ENCODE measurements at regions not wholly inside any gene's neighbourhood (a gene's known extent, or its start where the extent isn't known, plus 50 kb on each side); places are given as distances from the start of the nearest gene placed in this dataset.

DNA sequence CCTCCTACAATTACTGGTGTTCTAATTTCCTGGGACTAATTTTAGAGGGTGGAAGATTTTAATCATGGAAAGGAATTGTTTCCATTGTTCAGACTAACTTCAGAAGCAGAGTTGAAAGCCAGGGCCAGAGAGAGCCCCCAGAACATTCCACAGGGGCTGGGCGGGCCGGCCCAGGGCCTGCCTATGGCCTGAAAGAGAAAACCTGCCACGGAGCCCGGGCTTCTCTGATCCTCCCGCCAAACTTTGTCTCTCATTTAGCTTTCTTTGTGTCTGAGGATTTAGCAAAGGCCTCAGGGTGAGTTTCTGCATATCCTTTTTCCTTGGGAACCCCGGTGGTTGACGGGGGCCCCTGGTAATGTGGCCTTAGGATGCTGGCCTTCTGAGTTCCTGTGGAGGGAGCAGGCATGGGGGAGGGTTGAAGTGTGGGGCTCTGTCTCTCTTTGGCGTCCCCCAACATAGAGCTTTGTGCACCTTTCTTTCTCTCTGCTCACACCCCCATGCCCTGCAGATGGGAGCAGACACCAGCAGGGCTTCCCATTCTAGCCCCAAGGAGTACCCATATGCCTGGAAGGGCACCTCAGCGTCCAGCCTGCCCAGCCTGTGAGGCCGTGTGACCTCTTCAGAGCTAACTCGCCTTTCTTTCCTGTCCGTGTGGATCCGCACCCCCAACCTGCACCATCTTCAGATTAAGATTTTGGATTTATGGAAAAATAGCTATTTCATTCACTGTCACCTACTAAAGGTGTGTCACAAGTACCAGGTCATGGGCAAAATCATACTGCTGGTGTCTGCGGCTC lies 539.5 kb downstream of the FGF9 start:
- Histone ChIP-seq H3K9ac (ENCODE audit: low read depth, low read length) (no peak overlapping the region), H4K20me1 (ENCODE audit: insufficient read depth, low read length) (no peaks in the 10 kb centered on the region), H2AK5ac (ENCODE audit: low read depth, low read length) (no peak overlapping the region), H3K36me3 (ENCODE audit: control insufficient read depth, insufficient read depth, low read length) (no peaks in the 10 kb centered on the region), H3K9me1 (ENCODE audit: insufficient read depth, low read length) (no peaks in the 10 kb centered on the region), H2AK9ac (replicated peaks; ENCODE audit: low read depth, low read length, poor library complexity) (no peak overlapping the region), H3K9me3 (ENCODE audit: control insufficient read depth, insufficient read depth, low read length) (peaks cover 2% of the 10 kb centered on the region), H3K27me3 (ENCODE audit: control insufficient read depth, insufficient read depth, low read length) (no peaks in the 10 kb centered on the region; the same call in 1 of the 2 replicates), H2AFZ (replicated peaks; ENCODE audit: low read length, poor library complexity) (no peak overlapping the region), H3K4me2 (ENCODE audit: low read depth, low read length) (no peak overlapping the region), H3K4ac (ENCODE audit: low read depth, low read length) (no peak overlapping the region), H4K5ac (ENCODE audit: low read depth, low read length) (no peak overlapping the region), H2BK120ac (ENCODE audit: low read depth, low read length) (no peak overlapping the region), H3K27ac (ENCODE audit: insufficient read depth, low read length) (no peak overlapping the region), H4K91ac (ENCODE audit: insufficient read depth, low read depth, low read length) (no peak overlapping the region), H3K56ac (ENCODE audit: extremely low read depth, insufficient read depth, low read length) (no peak overlapping the region), H3K18ac (ENCODE audit: low read depth, low read length) (no peak overlapping the region), H3K23ac (ENCODE audit: low read depth, low read length) (no peak overlapping the region), H4K8ac (ENCODE audit: low read depth in 2 of 2, low read length in 2 of 2) (no peak overlapping the region), H3K4me1 (ENCODE audit: control insufficient read depth, insufficient read depth, low read length) (no peaks in the 10 kb centered on the region), H2BK5ac (ENCODE audit: low read depth, low read length, poor library complexity, severe bottlenecking) (no peak overlapping the region), H3K79me1 (ENCODE audit: low read depth in 1 of 2, low read length in 2 of 2) (no peaks in the 10 kb centered on the region), H2BK20ac (ENCODE audit: low read depth, low read length) (no peak overlapping the region), H3K14ac (replicated peaks; ENCODE audit: low read depth, low read length) (no peak overlapping the region), H3K4me3 (ENCODE audit: insufficient read depth, low read depth, low read length) (no peak overlapping the region), H2BK15ac (ENCODE audit: low read depth, low read length) (no peak overlapping the region)
- WGBS, 2 experiments (ENCODE audit: extremely low coverage in 2 of 2, insufficient read length in 1 of 2) = no CpG with 5 or more reads among the region's 14 CpGs
- ATAC-seq (ENCODE audit: low read depth) (no peak), DNase-seq (no peak)
- TF ChIP-seq, protein P1, sequence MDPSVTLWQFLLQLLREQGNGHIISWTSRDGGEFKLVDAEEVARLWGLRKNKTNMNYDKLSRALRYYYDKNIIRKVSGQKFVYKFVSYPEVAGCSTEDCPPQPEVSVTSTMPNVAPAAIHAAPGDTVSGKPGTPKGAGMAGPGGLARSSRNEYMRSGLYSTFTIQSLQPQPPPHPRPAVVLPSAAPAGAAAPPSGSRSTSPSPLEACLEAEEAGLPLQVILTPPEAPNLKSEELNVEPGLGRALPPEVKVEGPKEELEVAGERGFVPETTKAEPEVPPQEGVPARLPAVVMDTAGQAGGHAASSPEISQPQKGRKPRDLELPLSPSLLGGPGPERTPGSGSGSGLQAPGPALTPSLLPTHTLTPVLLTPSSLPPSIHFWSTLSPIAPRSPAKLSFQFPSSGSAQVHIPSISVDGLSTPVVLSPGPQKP (IDR thresholded peaks at IDR 0.05; ENCODE audit: borderline replicate concordance, low read depth, low read length) = no peak
- TF ChIP-seq, protein P2, sequence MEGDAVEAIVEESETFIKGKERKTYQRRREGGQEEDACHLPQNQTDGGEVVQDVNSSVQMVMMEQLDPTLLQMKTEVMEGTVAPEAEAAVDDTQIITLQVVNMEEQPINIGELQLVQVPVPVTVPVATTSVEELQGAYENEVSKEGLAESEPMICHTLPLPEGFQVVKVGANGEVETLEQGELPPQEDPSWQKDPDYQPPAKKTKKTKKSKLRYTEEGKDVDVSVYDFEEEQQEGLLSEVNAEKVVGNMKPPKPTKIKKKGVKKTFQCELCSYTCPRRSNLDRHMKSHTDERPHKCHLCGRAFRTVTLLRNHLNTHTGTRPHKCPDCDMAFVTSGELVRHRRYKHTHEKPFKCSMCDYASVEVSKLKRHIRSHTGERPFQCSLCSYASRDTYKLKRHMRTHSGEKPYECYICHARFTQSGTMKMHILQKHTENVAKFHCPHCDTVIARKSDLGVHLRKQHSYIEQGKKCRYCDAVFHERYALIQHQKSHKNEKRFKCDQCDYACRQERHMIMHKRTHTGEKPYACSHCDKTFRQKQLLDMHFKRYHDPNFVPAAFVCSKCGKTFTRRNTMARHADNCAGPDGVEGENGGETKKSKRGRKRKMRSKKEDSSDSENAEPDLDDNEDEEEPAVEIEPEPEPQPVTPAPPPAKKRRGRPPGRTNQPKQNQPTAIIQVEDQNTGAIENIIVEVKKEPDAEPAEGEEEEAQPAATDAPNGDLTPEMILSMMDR (conservative IDR thresholded peaks at IDR 0.05; ENCODE audit: low read depth, low read length) = no peak
- TF ChIP-seq RFX5 (IDR thresholded peaks at IDR 0.05; ENCODE audit: low read depth, low read length) = no peak
- TF ChIP-seq, protein P3, sequence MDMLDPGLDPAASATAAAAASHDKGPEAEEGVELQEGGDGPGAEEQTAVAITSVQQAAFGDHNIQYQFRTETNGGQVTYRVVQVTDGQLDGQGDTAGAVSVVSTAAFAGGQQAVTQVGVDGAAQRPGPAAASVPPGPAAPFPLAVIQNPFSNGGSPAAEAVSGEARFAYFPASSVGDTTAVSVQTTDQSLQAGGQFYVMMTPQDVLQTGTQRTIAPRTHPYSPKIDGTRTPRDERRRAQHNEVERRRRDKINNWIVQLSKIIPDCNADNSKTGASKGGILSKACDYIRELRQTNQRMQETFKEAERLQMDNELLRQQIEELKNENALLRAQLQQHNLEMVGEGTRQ (IDR thresholded peaks at IDR 0.05; ENCODE audit: low read depth, low read length) = no peak
- TF ChIP-seq SMC3 (IDR thresholded peaks at IDR 0.05; ENCODE audit: low read depth, low read length) = no peak
- no peak for TF ChIP-seq RCOR1 (IDR thresholded peaks at IDR 0.05; ENCODE audit: insufficient replicate concordance, low read length)
- TF ChIP-seq MXI1 (IDR thresholded peaks at IDR 0.05; ENCODE audit: borderline replicate concordance, low read depth, low read length) = no peak
- no peak for TF ChIP-seq BHLHE40 (IDR thresholded peaks at IDR 0.05; ENCODE audit: low read depth, low read length)
- BruUV-seq (replicated peaks) = no TSS peak
- CTCF ChIA-PET = interaction anchor here (0.6 kb wide), 1 partner anchor 150 kb away, joined by 3 read pairs; no protein-coding TSS in a partner anchor
- in situ Hi-C loops (cut with MboI; ENCODE audit: low sequenced_read_pairs) = no loop called here
- intact Hi-C loops (cut with micrococcal nuclease) = no loop called here
- POLR2A ChIA-PET (ENCODE audit: unreplicated experiment) = no interaction called here
- dilution Hi-C loops (cut with HindIII; ENCODE audit: low sequenced_read_pairs, unreplicated experiment) = no loop called here
